DND-41 (cell line): ENCODE measurements at regions not wholly inside any gene's neighbourhood (a gene's known extent, or its start where the extent isn't known, plus 50 kb on each side); places are given as distances from the start of the nearest gene placed in this dataset.

Experiments used
- ATAC-seq: fragments of 200-7000 bp; cut with Tn5 transposase; 3 replicates; pipeline ENCODE4 v1.9.1; 2021; ENCODE audit warnings: low read depth; ENCODE audit not compliant: insufficient read depth
- DNase-seq: peaks from one replicate; pipeline ENCODE4 v3.0.0-alpha.2; 2020
- H2AFZ ChIP-seq: 2 replicates; pipeline ENCODE4 v1.6.0; 2012; ENCODE audit warnings: low read depth, low read length
- H3K27ac ChIP-seq: 2 replicates; pipeline ENCODE4 v1.5.1; 2012; ENCODE audit warnings: low read length, inconsistent platforms
- H3K27me3 ChIP-seq: fragments of 200-600 bp; sonication (generic); 2 replicates; pipeline ENCODE4 v1.6.0; 2012; ENCODE audit warnings: low read length, mild to moderate bottlenecking, inconsistent platforms; ENCODE audit not compliant: insufficient read depth, poor library complexity
- H3K36me3 ChIP-seq: 2 replicates; pipeline ENCODE4 v1.5.1; 2012; ENCODE audit warnings: low read length, inconsistent platforms; ENCODE audit not compliant: insufficient read depth
- H3K4me1 ChIP-seq: 2 replicates; pipeline ENCODE4 v1.5.1; 2012; ENCODE audit warnings: mild to moderate bottlenecking, low read length; ENCODE audit not compliant: insufficient read depth
- H3K4me2 ChIP-seq: 2 replicates; pipeline ENCODE4 v1.6.0; 2012; ENCODE audit warnings: mild to moderate bottlenecking, moderate library complexity, low read length, inconsistent platforms; ENCODE audit not compliant: insufficient read depth
- H3K4me3 ChIP-seq, 2 experiments: fragments of 200-600 bp in 1 of 2; shearing (Covaris generic) in 1 of 2; 2 replicates each; pipeline ENCODE4 v1.5.1; 2012 to 2016; ENCODE audit warnings: inconsistent platforms in 2 of 2, low read length in 2 of 2, mild to moderate bottlenecking in 2 of 2, low read depth in 1 of 2, moderate library complexity in 1 of 2
- H3K79me2 ChIP-seq: 2 replicates; pipeline ENCODE4 v1.6.0; 2012; ENCODE audit warnings: low read length, inconsistent platforms; ENCODE audit not compliant: insufficient read depth
- H3K9ac ChIP-seq: 2 replicates; pipeline ENCODE4 v1.6.0; 2012; ENCODE audit warnings: low read depth, mild to moderate bottlenecking, inconsistent platforms, low read length, moderate library complexity
- H3K9me3 ChIP-seq: 2 replicates; pipeline ENCODE4 v1.5.1; 2012; ENCODE audit warnings: low read length, moderate library complexity, mild to moderate bottlenecking, inconsistent platforms; ENCODE audit not compliant: insufficient read depth, severe bottlenecking
- H4K20me1 ChIP-seq: 2 replicates; pipeline ENCODE4 v1.6.0; 2012; ENCODE audit warnings: low read length; ENCODE audit not compliant: insufficient read depth
- CTCF ChIP-seq: IDR thresholded peaks from 2 replicates; pipeline ENCODE4 v1.5.1; 2012; ENCODE audit warnings: borderline replicate concordance, low read length, moderate library complexity, mild to moderate bottlenecking; ENCODE audit not compliant: poor library complexity, severe bottlenecking; ENCODE audit errors: extremely low read depth
- EZH2 ChIP-seq: IDR thresholded peaks from 3 replicates; pipeline ENCODE4 v1.6.1; 2012; ENCODE audit warnings: borderline replicate concordance, low read depth, mild to moderate bottlenecking, moderate library complexity, low read length, inconsistent platforms; ENCODE audit not compliant: severe bottlenecking

- TF ChIP-seq CTCF (no peak), EZH2 (no peak)
- Histone ChIP-seq H4K20me1 (no peaks in the 10 kb centered on the region), H3K4me1 (no peaks in the 10 kb centered on the region), H3K27me3 (peaks cover 3% of the 10 kb centered on the region), H3K9me3 (no peaks in the 10 kb centered on the region), H3K36me3 (no peaks in the 10 kb centered on the region), H3K4me3 (no peak overlapping the region), H2AFZ (no peak overlapping the region), H3K9ac (no peak overlapping the region), H3K27ac (no peak overlapping the region), H3K4me2 (no peak overlapping the region), H3K79me2 (no peaks in the 10 kb centered on the region)
- ATAC-seq, result no peak
- no peak for DNase-seq
Observed at GRCh38 chr13:97873398-97873797, 80.1 kb upstream of the IPO5 start.

- TF ChIP-seq EZH2 (no peak), CTCF (no peak)
- no peak overlapping the region for H3K4me3 ChIP-seq
- no peak overlapping the region for H3K4me2 ChIP-seq
- H3K27ac ChIP-seq, result no peak overlapping the region
- H3K9me3 ChIP-seq, result no peaks in the 10 kb centered on the region
- DNase-seq, result no peak
- no peaks in the 10 kb centered on the region for H4K20me1 ChIP-seq
- no peaks in the 10 kb centered on the region for H3K79me2 ChIP-seq
- H3K4me1 ChIP-seq, result no peaks in the 10 kb centered on the region
- H3K9ac ChIP-seq, result no peak overlapping the region
- ATAC-seq, result no peak
- H2AFZ ChIP-seq, result no peak overlapping the region
- H3K27me3 ChIP-seq, result peaks cover 3% of the 10 kb centered on the region
- no peaks in the 10 kb centered on the region for H3K36me3 ChIP-seq
Observed at GRCh38 chr13:97875218-97875617, 78.3 kb upstream of the IPO5 start.

- H4K20me1 ChIP-seq, result no peaks in the 10 kb centered on the region
- TF ChIP-seq CTCF (no peak), EZH2 (no peak)
- H3K4me2 ChIP-seq, result no peak overlapping the region
- H2AFZ ChIP-seq, result no peak overlapping the region
- no peaks in the 10 kb centered on the region for H3K36me3 ChIP-seq
- H3K9ac ChIP-seq, result no peak overlapping the region
- no peaks in the 10 kb centered on the region for H3K79me2 ChIP-seq
- H3K9me3 ChIP-seq, result no peaks in the 10 kb centered on the region
- H3K4me3 ChIP-seq, result no peak overlapping the region
- no peaks in the 10 kb centered on the region for H3K4me1 ChIP-seq
- H3K27ac ChIP-seq, result no peak overlapping the region
- ATAC-seq (no peak), DNase-seq (no peak)
- peaks cover 3% of the 10 kb centered on the region for H3K27me3 ChIP-seq
Observed at GRCh38 chr13:97875911-97876310, 77.6 kb upstream of the IPO5 start.
